H9 (cell line): ENCODE measurements at regions not wholly inside any gene's neighbourhood (a gene's known extent, or its start where the extent isn't known, plus 50 kb on each side); places are given as distances from the start of the nearest gene placed in this dataset.

Source experiments
- DNase-seq: peaks from one replicate; pipeline ENCODE4 v3.0.0-alpha.2; 2017
- H2AFZ ChIP-seq: one replicate; pipeline ENCODE4 v1.6.1; 2013; ENCODE audit warnings: mild to moderate bottlenecking, low read length, control low read depth, moderate library complexity
- H2AK5ac ChIP-seq: 2 replicates; pipeline ENCODE4 v1.6.1; 2013; ENCODE audit warnings: low read length, control low read depth, mixed read lengths; ENCODE audit not compliant: insufficient read length
- H2BK120ac ChIP-seq: one replicate; pipeline ENCODE4 v1.6.1; 2013; ENCODE audit warnings: low read depth, mild to moderate bottlenecking, low read length, control low read depth, inconsistent platforms; ENCODE audit not compliant: poor library complexity, severe bottlenecking
- H2BK12ac ChIP-seq: 2 replicates; pipeline ENCODE4 v1.6.1; 2013; ENCODE audit warnings: low read length, control low read depth, mixed read lengths, low read depth; ENCODE audit not compliant: insufficient read length
- H2BK15ac ChIP-seq: 2 replicates; pipeline ENCODE4 v1.6.1; 2013; ENCODE audit warnings: low read depth, low read length, control low read depth
- H2BK20ac ChIP-seq: one replicate; pipeline ENCODE4 v1.6.1; 2013; ENCODE audit warnings: low read depth, mild to moderate bottlenecking, low read length, control low read depth, inconsistent platforms; ENCODE audit not compliant: poor library complexity, severe bottlenecking
- H2BK5ac ChIP-seq: 2 replicates; pipeline ENCODE4 v1.6.1; 2013; ENCODE audit warnings: low read length, control low read depth, mixed read lengths; ENCODE audit not compliant: insufficient read length
- H3K14ac ChIP-seq: 2 replicates; pipeline ENCODE4 v1.6.1; 2013; ENCODE audit warnings: low read length, control low read depth; ENCODE audit not compliant: insufficient read depth
- H3K18ac ChIP-seq: 2 replicates; pipeline ENCODE4 v1.6.1; 2013; ENCODE audit warnings: low read depth, mild to moderate bottlenecking, mixed read lengths, low read length, control low read depth; ENCODE audit not compliant: insufficient read length
- H3K23ac ChIP-seq: 2 replicates; pipeline ENCODE4 v1.6.1; 2013; ENCODE audit warnings: low read length, control low read depth, mixed read lengths, low read depth; ENCODE audit not compliant: insufficient read length
- H3K23me2 ChIP-seq: 2 replicates; pipeline ENCODE4 v1.6.1; 2013; ENCODE audit warnings: low read depth, mild to moderate bottlenecking, mixed read lengths, low read length, control low read depth; ENCODE audit not compliant: insufficient read length, poor library complexity, severe bottlenecking
- H3K27ac ChIP-seq: 2 replicates; pipeline ENCODE4 v1.5.1; 2013; ENCODE audit warnings: low read length, control low read depth, mixed read lengths, low read depth; ENCODE audit not compliant: insufficient read length
- H3K27me3 ChIP-seq: 2 replicates; pipeline ENCODE4 v1.6.1; 2013; ENCODE audit warnings: low read length, control low read depth, inconsistent platforms; ENCODE audit not compliant: insufficient read depth
- H3K4ac ChIP-seq: 2 replicates; pipeline ENCODE4 v1.6.1; 2013; ENCODE audit warnings: low read depth, mild to moderate bottlenecking, control low read depth, inconsistent platforms, low read length, moderate library complexity
- H3K4me1 ChIP-seq: 2 replicates; pipeline ENCODE4 v1.6.1; 2013; ENCODE audit warnings: low read length, control low read depth, inconsistent platforms; ENCODE audit not compliant: insufficient read depth
- H3K4me2 ChIP-seq: 2 replicates; pipeline ENCODE4 v1.6.1; 2013; ENCODE audit warnings: low read length, control low read depth, mixed read lengths; ENCODE audit not compliant: insufficient read length, insufficient read depth
- H3K56ac ChIP-seq: 2 replicates; pipeline ENCODE4 v1.6.1; 2013; ENCODE audit warnings: low read depth, mild to moderate bottlenecking, mixed read lengths, low read length, control low read depth; ENCODE audit not compliant: insufficient read length
- H3K79me1 ChIP-seq: 2 replicates; pipeline ENCODE4 v1.6.1; 2013; ENCODE audit warnings: low read depth, mild to moderate bottlenecking, moderate library complexity, low read length, control low read depth, inconsistent platforms; ENCODE audit not compliant: insufficient read depth, poor library complexity, severe bottlenecking
- H3K79me2 ChIP-seq: 2 replicates; pipeline ENCODE4 v1.6.1; 2013; ENCODE audit warnings: low read length, control low read depth, inconsistent platforms; ENCODE audit not compliant: insufficient read depth
- H3K9ac ChIP-seq: 2 replicates; pipeline ENCODE4 v1.6.1; 2013; ENCODE audit warnings: low read length, control low read depth, mixed read lengths; ENCODE audit not compliant: insufficient read length; ENCODE audit errors: extremely low read depth
- H3K9me3 ChIP-seq: one replicate; pipeline ENCODE4 v1.6.1; 2013; ENCODE audit warnings: low read depth, low read length, inconsistent platforms; ENCODE audit not compliant: control insufficient read depth
- H3T11ph ChIP-seq: one replicate; pipeline ENCODE4 v1.6.1; 2013; ENCODE audit warnings: mild to moderate bottlenecking, low read length, control low read depth, inconsistent platforms
- H4K20me1 ChIP-seq: one replicate; pipeline ENCODE4 v1.6.1; 2013; ENCODE audit not compliant: control insufficient read depth, insufficient read length, insufficient read depth
- H4K5ac ChIP-seq: 2 replicates; pipeline ENCODE4 v1.6.1; 2013; ENCODE audit warnings: low read depth, mild to moderate bottlenecking, mixed read lengths, low read length, control low read depth; ENCODE audit not compliant: insufficient read length
- H4K8ac ChIP-seq: replicated peaks from 2 replicates; pipeline ENCODE4 v1.6.1; 2013; ENCODE audit warnings: low read length, control low read depth, mixed read lengths, low read depth; ENCODE audit not compliant: insufficient read length
- H4K91ac ChIP-seq: 2 replicates; pipeline ENCODE4 v1.6.1; 2013; ENCODE audit warnings: low read depth, mild to moderate bottlenecking, moderate library complexity, mixed read lengths, low read length, control low read depth; ENCODE audit not compliant: insufficient read length
- H3K27ac Mint-ChIP-seq, 3 experiments: 2 replicates in 2 of 3; 3 replicates in 1 of 3; pipeline ENCODE4 v1.8.0; 2020 to 2021; ENCODE audit warnings: mixed read lengths in 3 of 3, mild to moderate bottlenecking in 1 of 3, moderate library complexity in 1 of 3
- H3K27me3 Mint-ChIP-seq: 2 replicates; pipeline ENCODE4 v1.8.0; 2021; ENCODE audit warnings: low read depth, mild to moderate bottlenecking, moderate library complexity, mixed read lengths
- H3K36me3 Mint-ChIP-seq, 3 experiments: 2 replicates in 2 of 3; 3 replicates in 1 of 3; pipeline ENCODE4 v1.8.0; 2020 to 2021; ENCODE audit warnings: low read depth in 3 of 3, mixed read lengths in 3 of 3; ENCODE audit not compliant: insufficient read depth in 1 of 3
- H3K4me1 Mint-ChIP-seq, 2 experiments: 2 replicates each; pipeline ENCODE4 v1.8.0; 2020; ENCODE audit warnings: mixed read lengths in 2 of 2
- H3K4me3 Mint-ChIP-seq, 2 experiments: 2 replicates in 1 of 2; 3 replicates in 1 of 2; pipeline ENCODE4 v1.8.0; 2020 to 2021; ENCODE audit warnings: mild to moderate bottlenecking in 2 of 2, mixed read lengths in 2 of 2, moderate library complexity in 1 of 2
- H3K9me3 Mint-ChIP-seq, 2 experiments: 2 replicates in 1 of 2; 3 replicates in 1 of 2; pipeline ENCODE4 v1.8.0; 2020; ENCODE audit warnings: mild to moderate bottlenecking in 2 of 2, mixed read lengths in 2 of 2, moderate library complexity in 1 of 2
- WGBS: extraction: QIAGEN DNeasy Blood & Tissue Kit; methylation state at CpG from one replicate; pipeline ENCODE4 v1.1.7; 2013; ENCODE audit warnings: missing lambda C conversion rate, low lambda C conversion rate, mixed read lengths; ENCODE audit not compliant: insufficient read length; ENCODE audit errors: extremely low coverage; 5-methylcytosine and 5-hydroxymethylcytosine counted together
- TF ChIP-seq, protein P1 (sequence below): fragments of 200-600 bp; sonication (generic); conservative IDR thresholded peaks from 3 replicates; pipeline ENCODE4 v1.8.0; 2021; ENCODE audit warnings: antibody characterized with exemption, mild to moderate bottlenecking

DNA sequence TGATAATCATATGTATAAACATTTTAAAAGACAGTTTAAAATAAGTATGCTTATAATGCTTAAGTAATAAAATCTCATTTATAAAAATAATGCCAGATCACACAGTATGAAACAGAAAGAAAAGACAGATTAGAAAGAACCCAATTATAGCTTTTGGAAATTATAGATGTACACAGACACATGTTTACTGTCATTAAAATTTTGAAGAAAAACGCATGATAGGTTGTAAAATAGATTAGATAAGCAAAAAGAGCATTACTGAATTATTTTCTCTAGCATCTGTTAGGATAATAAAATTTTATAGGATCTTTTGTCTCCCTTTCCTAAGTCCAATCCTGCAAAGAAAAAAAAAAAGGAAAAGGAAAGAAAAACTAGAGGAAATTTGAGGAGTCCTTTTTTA, 1107.3 kb upstream of the LRRN3 start:
- Histone ChIP-seq H3K9ac (no peak overlapping the region), H3K27me3 (no peaks in the 10 kb centered on the region), H2BK5ac (no peak overlapping the region), H3K23ac (no peak overlapping the region), H3K4ac (no peak overlapping the region), H3K27ac (no peak overlapping the region), H3K79me1 (no peaks in the 10 kb centered on the region), H2BK20ac (no peak overlapping the region), H3K18ac (no peak overlapping the region), H3K4me2 (no peak overlapping the region), H4K20me1 (no peaks in the 10 kb centered on the region), H2BK120ac (no peak overlapping the region), H2AFZ (no peak overlapping the region), H3T11ph (no peak overlapping the region), H2AK5ac (no peak overlapping the region), H3K79me2 (no peaks in the 10 kb centered on the region), H2BK12ac (no peak overlapping the region), H4K5ac (no peak overlapping the region), H2BK15ac (no peak overlapping the region), H3K9me3 (peaks cover 7% of the 10 kb centered on the region), H3K23me2 (no peaks in the 10 kb centered on the region), H3K4me1 (no peaks in the 10 kb centered on the region; the same call in 1 of the 2 replicates), H3K56ac (no peak overlapping the region), H4K91ac (no peak overlapping the region), H4K8ac (no peak overlapping the region), H3K14ac (no peak overlapping the region)
- peaks cover 9 to 10% of the 10 kb centered on the region in 2 experiments for H3K9me3 Mint-ChIP-seq
- no peak overlapping the region for H3K27ac Mint-ChIP-seq
- no peak overlapping the region for H3K4me3 Mint-ChIP-seq
- H3K27me3 Mint-ChIP-seq: no peaks in the 10 kb centered on the region
- WGBS: no CpG with 5 or more reads among the region's 1 CpG
- DNase-seq: no peak
- TF ChIP-seq, protein P1, sequence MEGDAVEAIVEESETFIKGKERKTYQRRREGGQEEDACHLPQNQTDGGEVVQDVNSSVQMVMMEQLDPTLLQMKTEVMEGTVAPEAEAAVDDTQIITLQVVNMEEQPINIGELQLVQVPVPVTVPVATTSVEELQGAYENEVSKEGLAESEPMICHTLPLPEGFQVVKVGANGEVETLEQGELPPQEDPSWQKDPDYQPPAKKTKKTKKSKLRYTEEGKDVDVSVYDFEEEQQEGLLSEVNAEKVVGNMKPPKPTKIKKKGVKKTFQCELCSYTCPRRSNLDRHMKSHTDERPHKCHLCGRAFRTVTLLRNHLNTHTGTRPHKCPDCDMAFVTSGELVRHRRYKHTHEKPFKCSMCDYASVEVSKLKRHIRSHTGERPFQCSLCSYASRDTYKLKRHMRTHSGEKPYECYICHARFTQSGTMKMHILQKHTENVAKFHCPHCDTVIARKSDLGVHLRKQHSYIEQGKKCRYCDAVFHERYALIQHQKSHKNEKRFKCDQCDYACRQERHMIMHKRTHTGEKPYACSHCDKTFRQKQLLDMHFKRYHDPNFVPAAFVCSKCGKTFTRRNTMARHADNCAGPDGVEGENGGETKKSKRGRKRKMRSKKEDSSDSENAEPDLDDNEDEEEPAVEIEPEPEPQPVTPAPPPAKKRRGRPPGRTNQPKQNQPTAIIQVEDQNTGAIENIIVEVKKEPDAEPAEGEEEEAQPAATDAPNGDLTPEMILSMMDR: no peak
- H3K4me1 Mint-ChIP-seq: peaks cover 7 to 14% of the 10 kb centered on the region in 2 experiments
- peaks cover 9 to 14% (median 10%) of the 10 kb centered on the region in 3 experiments for H3K36me3 Mint-ChIP-seq
